HG03469 (cell line): ENCODE measurements at regions not wholly inside any gene's neighbourhood (a gene's known extent, or its start where the extent isn't known, plus 50 kb on each side); places are given as distances from the start of the nearest gene placed in this dataset.

Experiments used
- ATAC-seq: cut with Tn5 transposase; IDR thresholded peaks from one replicate; pipeline ENCODE4 v1.9.1; 2021; ENCODE audit warnings: mild to moderate bottlenecking, moderate library complexity, moderate number of reproducible peaks; ENCODE audit not compliant: unreplicated experiment

GRCh38 chr1:38555594-38555993, 304.0 kb downstream of the RRAGC start:
- no peak for ATAC-seq

GRCh38 chr1:38555130-38555529, 304.4 kb downstream of the RRAGC start:
- no peak for ATAC-seq

DNA sequence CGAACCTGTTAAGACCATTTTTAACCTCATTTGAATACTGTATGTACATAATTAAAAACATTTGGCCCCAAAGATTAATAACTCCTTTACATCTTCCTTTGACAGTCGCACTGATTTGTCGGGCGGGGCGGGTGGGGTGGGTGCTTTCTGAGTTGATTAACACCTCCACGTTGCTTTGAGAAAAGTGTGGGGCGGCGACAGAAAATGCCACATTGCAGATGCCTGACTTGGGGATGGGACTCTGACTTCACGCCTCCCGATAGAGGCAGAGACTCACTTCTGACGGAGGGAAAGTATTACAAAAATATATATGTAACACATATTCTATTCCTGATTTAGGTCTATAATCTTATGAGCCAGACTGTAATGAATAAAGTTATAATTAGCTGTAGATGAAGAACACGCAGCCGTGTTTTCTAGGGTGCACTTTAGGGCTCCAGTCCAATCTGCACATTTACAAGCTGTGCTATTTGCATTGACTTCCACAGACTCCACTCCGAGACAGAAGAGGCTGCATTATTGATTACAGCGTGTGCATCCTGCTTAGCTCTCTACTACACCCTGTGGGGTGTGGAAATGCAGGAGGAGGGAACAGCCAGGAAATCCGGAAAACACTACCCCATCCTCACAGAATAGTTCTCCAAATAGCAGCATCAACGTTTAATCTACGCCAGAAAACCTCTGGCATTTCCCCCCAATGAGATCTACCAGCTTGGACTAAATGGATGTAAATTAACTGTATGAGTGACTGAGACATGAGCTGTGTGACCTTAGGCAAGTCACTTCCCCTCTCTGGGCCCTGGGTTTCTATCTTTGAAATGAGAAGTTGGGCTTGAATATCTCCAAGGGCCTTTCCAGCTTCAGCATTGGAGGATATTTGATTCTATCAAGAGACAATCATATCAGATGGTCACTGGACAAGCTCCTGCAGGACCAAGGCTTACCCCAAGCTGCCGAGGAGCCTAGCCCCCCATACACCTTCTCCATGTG, 308.0 kb downstream of the RRAGC start:
- ATAC-seq, result no peak

- no peak for ATAC-seq
Measured at GRCh38 chr1:38549191-38549590, 310.4 kb downstream of the RRAGC start.

- no peak for ATAC-seq
Measured at GRCh38 chr1:38547321-38547720, 312.3 kb downstream of the RRAGC start.

DNA sequence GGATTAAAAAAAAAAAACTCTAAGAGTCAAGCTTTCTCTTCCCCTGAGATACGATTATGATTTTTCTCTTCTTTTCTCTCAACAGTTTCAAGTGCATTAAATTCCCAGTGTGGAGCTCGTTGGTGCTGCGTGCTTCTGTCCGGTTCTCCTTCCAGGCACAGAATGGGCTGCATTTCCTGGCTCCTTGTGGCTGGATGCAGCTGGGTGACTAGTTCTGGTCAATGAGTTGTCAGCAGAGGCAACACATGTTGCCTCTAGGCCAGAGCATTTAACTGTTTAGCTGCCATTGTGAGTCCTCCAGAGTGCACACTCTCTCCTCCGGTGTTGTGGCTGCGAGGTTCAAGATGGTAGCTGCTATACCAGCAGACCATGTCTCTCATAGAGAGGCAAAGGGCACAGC, 312.9 kb downstream of the RRAGC start:
- no peak for ATAC-seq

GRCh38 chr1:38541223-38541622, 318.3 kb downstream of the RRAGC start:
- ATAC-seq, result no peak

GRCh38 chr1:38539931-38540330, 319.6 kb downstream of the RRAGC start:
- no peak for ATAC-seq

DNA sequence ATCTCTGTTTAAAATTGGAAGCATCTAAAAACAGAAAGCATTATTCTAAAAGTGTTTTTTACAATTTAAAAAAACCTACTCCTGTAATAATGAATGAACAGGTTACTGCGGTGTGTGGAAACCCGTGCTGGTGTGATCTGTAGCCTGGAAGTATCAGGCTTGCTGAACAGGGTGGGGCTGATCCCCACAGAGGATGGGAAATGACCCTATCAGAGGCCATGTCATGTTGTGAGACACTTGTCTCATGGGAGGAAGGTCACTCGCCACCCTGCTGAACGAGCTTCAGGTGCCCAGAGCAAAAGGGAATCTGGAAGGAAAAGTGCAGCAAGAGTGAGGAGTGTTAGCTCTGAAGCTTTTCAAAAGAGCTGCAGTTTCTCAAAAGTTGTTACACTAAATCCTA, 320.7 kb downstream of the RRAGC start:
- no peak for ATAC-seq

GRCh38 chr1:38536089-38536488, 323.5 kb downstream of the RRAGC start:
- no peak for ATAC-seq

DNA sequence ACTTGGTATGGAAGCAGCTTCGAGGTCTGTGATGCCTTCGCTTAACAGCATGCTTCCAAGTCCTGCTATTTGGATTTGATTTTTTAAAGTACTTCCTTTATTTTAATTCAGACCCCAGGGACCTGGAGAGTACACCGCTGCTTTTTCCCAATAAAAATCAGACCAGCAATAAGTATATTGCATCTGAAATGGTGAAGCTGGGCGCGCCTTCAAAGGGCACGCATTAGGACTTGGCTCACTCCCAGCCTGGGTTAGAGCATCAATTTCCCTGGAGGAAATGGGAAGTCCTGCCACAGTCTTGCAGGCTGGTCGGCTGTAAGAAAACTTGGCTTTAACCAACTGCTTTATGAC, 325.1 kb downstream of the RRAGC start:
- ATAC-seq, result no peak

DNA sequence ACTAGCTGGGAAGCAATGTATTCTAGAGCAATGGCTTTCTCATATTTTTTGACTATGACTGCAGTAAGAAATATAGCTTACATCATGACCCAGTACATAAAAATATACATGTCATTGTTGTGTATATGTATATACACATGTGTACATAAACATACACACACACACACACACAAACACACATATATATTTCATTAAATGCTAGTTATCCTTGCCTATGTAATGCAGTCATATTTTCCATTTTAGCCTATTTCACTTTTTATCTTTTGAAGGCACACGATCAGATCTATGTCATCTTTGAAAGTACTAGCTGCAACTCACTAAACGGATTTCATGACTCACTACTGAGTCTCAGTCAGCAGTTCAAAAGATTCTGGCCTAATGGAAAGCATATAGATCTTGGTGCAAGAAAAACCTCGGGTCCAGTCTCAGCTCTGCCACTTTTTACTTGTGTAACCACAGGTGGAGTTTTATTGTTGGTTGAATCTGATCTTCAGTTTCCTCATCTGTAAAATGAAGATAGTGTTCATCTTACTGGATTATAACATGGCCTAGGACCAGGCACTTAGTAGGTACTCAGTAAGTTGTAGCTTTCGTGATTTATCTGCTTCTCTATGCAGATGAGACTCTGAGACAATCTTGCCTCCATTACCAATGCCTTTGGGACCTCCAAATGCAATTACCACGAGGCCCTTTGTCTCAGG, 325.6 kb downstream of the RRAGC start:
- no peak for ATAC-seq

GRCh38 chr1:38530957-38531356, 328.6 kb downstream of the RRAGC start:
- no peak for ATAC-seq

DNA sequence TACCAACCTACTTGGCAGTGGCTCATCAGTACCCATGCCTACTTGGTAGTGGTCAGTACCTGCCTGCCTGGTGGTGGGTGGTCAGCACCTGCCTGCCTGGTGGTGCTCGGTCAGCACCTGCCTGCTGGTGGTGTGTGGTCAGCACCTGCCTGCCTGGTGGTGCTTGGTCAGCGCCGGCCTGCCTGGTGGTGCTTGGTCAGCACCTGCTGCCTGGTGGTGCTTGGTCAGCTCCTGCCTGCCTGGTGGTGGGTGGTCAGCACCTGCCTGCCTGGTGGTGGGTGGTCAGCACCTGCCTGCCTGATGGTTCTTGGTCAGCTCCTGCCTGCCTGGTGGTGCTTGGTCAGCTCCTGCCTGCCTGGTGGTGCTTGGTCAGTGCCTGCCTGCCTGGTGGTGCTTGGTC, 329.6 kb downstream of the RRAGC start:
- ATAC-seq, result no peak

DNA sequence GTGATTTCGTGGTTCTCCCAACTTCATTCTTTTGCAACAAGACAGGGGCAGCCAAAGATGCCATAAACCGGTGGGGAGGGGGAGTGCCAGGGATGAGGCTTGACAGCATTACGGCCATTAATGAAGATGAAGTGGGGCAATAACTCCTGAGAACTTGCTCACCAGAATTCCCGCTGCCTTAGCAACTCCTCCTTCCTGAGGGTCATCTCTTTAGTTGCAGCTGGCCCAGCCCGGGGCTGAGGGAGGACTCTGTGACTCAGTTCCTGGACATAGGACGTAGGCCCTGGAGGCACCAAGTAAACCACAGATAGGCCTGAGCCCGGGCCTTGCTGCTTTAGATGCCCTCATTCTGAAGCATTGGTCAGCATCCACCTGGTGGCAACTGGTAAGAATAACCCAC, 330.2 kb downstream of the RRAGC start:
- no peak for ATAC-seq

GRCh38 chr1:38528623-38529022, 330.9 kb downstream of the RRAGC start:
- no peak for ATAC-seq

DNA sequence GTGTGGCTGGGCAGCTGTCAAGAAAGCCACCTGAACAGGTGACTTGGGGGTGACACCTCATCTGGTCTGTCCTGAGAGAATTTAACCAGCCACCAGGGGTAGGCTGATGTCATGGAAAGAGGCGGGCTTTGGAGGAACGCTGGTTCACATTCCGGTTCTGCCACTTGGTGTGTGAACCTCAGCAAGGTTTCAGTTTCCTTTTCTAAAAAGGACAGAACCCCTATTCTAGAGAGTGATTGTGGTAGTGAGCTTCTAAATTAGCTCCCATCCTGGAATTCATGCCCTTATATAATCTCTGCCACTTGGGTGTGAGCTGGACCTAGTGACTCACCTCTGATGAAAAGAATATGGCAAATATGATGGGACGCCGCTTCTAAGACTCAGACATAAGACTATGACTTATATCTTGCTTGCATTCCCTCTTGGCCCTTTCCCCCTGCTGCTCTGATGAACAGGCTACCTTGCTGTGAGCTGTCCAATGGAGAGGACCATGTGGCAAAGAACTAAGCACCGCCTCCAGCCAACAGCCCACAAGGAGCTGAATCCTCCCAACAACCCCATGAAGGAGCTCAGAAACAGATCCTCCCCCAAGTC, 332.1 kb downstream of the RRAGC start:
- no peak for ATAC-seq

GRCh38 chr1:38526046-38526445, 333.5 kb downstream of the RRAGC start:
- ATAC-seq, result no peak

DNA sequence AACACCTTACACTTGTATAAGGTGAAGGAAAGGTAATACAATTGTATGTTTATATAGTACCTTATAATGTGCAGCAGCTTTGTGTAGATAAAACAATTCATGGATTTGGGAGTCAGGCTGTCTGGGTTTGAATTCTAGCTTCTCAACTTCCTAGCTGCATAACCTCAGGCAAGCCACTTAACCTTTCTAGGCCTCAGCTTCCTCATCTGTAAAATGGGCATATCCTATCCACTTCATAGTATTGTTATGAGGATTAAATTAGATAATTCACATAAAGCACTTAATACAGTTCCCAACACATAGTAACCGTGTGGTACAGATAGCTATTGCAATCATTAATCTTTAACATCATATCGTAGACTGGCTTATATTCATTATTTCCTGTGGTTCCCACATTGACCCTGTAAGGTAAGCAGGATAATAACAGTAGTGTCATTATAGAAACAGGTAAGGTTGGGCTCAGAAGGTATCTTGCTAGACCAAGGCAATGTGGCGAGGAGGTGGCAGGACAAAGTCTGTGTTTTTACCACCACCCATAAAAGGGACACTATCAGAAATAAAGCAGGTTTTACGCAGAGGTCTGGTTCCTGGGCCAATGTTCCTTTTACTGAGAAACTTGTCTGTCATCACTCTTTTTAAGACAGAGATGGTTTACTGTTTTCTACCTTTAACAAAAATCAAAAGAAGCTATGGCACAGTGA, 334.1 kb downstream of the RRAGC start:
- ATAC-seq, result no peak

DNA sequence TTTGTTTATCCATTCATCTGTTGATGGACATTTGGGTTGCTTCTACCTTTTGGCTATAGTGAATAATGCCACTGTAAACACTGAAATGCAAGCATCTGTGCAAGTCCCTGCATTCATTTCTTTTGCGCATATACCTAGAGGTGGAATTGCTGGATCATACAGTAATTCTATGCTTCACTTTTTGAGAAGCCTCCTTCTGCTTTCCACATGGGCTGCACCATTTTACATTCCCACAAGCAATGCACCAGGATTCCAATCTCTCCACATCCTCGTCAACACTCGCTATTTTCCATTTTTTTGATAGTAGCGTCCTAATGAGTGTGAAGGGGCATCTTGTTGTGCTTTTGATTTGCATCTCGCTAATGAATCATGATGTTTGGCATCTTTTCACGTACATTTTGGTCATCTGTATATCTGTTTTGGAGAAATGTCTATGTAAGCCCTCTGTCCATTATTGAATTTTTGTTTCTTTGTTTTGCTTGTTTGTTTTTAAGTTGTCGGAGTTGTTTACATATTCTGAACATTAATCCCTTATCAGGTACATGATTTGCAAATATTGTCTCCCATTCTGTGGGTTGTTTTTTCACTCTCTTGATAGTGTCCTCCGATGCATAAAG, 335.4 kb downstream of the RRAGC start:
- ATAC-seq, result no peak

- no peak for ATAC-seq
Measured at GRCh38 chr1:38523568-38523939, 336.0 kb downstream of the RRAGC start.
